K562 (cell line): ENCODE measurements at regions not wholly inside any gene's neighbourhood (a gene's known extent, or its start where the extent isn't known, plus 50 kb on each side); places are given as distances from the start of the nearest gene placed in this dataset.

Experiments
- CCNT2 ChIP-seq: IDR thresholded peaks from 2 replicates; pipeline ENCODE4 v1.6.1; 2011; ENCODE audit warnings: borderline replicate concordance, low read depth, mild to moderate bottlenecking, moderate library complexity, mixed read lengths, low read length; ENCODE audit not compliant: insufficient read length; ENCODE audit errors: extremely low read depth
- KDM1A ChIP-seq, 2 experiments: fragments of 450-650 bp; IDR thresholded peaks; 2 replicates each; pipeline ENCODE4 v1.6.1; 2016; ENCODE audit warnings: mild to moderate bottlenecking in 2 of 2
- RBM22 ChIP-seq: fragments of 200-400 bp; formaldehyde crosslinking; IDR thresholded peaks from 2 replicates; pipeline ENCODE4 v1.6.1; 2018; ENCODE audit warnings: low read length, low read depth; ENCODE audit not compliant: poor library complexity, severe bottlenecking
- SRF ChIP-seq, 2 experiments: fragments of 250-450, 450-650 bp in 1 of 2; sonication (Bioruptor Pico) in 1 of 2; sonication (generic) in 1 of 2; formaldehyde crosslinking; IDR thresholded peaks; 2 replicates each; pipeline versions ENCODE4 v1.5.0 to v1.5.1; 2020 to 2022; ENCODE audit warnings: mild to moderate bottlenecking in 1 of 2, missing genetic modification reagents in 1 of 2
- U2AF2 ChIP-seq: fragments of 200-400 bp; formaldehyde crosslinking; optimal IDR thresholded peaks from 2 replicates; pipeline ENCODE3; 2017; ENCODE audit warnings: low read depth, mild to moderate bottlenecking, low read length
- ZKSCAN1 ChIP-seq: fragments of 150-350 bp; IDR thresholded peaks from 2 replicates; pipeline ENCODE4 v1.6.1; 2016; ENCODE audit warnings: low read depth, low read length
- ZNF41 ChIP-seq: fragments of 250-450 bp; sonication (Bioruptor Pico); conservative IDR thresholded peaks from 2 replicates; pipeline ENCODE4 v1.4.0; 2020; ENCODE audit warnings: mild to moderate bottlenecking
- TF ChIP-seq, protein P1 (sequence below): sonication (generic); formaldehyde crosslinking; IDR thresholded peaks from 2 replicates; pipeline ENCODE4 v1.8.1; 2023; ENCODE audit warnings: mild to moderate bottlenecking, missing genetic modification reagents
- TF ChIP-seq, protein P2 (sequence below): sonication (generic); formaldehyde crosslinking; IDR thresholded peaks from 2 replicates; pipeline ENCODE4 v1.8.0; 2022; ENCODE audit warnings: mild to moderate bottlenecking, missing genetic modification reagents

DNA sequence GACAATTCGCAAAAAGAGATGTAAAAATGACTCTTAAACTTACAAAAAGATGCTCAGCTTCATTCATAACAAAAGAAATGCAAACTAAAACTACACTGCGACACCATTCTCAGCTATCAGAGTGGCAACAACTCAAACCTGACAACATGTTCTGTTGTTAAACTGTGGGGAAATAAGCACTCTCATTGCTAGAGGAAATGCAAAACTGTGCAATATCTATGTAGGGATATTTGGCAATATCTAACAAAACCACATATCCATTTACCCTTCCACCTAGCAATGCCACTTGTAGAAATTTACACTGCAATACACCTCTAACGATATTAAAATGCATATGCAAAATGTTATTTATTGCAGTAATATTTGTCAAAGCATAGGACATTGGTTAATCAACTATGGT lies 78.3 kb upstream of the EGFL6 start (continued):
- TF ChIP-seq KDM1A (IDR thresholded peaks at IDR 0.05) (no peak), ZKSCAN1 (no peak), CCNT2 (no peak), SRF (CRISPR knock-in tag; IDR thresholded peaks at IDR 0.05) (no peak), RBM22 (no peak), U2AF2 (no peak), ZNF41 (CRISPR knock-in tag) (no peak)
- TF ChIP-seq, protein P1, sequence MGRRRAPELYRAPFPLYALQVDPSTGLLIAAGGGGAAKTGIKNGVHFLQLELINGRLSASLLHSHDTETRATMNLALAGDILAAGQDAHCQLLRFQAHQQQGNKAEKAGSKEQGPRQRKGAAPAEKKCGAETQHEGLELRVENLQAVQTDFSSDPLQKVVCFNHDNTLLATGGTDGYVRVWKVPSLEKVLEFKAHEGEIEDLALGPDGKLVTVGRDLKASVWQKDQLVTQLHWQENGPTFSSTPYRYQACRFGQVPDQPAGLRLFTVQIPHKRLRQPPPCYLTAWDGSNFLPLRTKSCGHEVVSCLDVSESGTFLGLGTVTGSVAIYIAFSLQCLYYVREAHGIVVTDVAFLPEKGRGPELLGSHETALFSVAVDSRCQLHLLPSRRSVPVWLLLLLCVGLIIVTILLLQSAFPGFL: no peak
- TF ChIP-seq, protein P2, sequence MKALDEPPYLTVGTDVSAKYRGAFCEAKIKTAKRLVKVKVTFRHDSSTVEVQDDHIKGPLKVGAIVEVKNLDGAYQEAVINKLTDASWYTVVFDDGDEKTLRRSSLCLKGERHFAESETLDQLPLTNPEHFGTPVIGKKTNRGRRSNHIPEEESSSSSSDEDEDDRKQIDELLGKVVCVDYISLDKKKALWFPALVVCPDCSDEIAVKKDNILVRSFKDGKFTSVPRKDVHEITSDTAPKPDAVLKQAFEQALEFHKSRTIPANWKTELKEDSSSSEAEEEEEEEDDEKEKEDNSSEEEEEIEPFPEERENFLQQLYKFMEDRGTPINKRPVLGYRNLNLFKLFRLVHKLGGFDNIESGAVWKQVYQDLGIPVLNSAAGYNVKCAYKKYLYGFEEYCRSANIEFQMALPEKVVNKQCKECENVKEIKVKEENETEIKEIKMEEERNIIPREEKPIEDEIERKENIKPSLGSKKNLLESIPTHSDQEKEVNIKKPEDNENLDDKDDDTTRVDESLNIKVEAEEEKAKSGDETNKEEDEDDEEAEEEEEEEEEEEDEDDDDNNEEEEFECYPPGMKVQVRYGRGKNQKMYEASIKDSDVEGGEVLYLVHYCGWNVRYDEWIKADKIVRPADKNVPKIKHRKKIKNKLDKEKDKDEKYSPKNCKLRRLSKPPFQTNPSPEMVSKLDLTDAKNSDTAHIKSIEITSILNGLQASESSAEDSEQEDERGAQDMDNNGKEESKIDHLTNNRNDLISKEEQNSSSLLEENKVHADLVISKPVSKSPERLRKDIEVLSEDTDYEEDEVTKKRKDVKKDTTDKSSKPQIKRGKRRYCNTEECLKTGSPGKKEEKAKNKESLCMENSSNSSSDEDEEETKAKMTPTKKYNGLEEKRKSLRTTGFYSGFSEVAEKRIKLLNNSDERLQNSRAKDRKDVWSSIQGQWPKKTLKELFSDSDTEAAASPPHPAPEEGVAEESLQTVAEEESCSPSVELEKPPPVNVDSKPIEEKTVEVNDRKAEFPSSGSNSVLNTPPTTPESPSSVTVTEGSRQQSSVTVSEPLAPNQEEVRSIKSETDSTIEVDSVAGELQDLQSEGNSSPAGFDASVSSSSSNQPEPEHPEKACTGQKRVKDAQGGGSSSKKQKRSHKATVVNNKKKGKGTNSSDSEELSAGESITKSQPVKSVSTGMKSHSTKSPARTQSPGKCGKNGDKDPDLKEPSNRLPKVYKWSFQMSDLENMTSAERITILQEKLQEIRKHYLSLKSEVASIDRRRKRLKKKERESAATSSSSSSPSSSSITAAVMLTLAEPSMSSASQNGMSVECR: no peak
